GM11168 (cell line): ENCODE measurements at regions not wholly inside any gene's neighbourhood (a gene's known extent, or its start where the extent isn't known, plus 50 kb on each side); places are given as distances from the start of the nearest gene placed in this dataset.

Experiments used
- in situ Hi-C: fragments of 300-500 bp; cut with MboI; formaldehyde crosslinking; loops from one replicate; pipeline ENCODE4 v1.12.0; 2022; ENCODE audit warnings: low sequenced_read_pairs; ENCODE audit not compliant: unreplicated experiment

DNA sequence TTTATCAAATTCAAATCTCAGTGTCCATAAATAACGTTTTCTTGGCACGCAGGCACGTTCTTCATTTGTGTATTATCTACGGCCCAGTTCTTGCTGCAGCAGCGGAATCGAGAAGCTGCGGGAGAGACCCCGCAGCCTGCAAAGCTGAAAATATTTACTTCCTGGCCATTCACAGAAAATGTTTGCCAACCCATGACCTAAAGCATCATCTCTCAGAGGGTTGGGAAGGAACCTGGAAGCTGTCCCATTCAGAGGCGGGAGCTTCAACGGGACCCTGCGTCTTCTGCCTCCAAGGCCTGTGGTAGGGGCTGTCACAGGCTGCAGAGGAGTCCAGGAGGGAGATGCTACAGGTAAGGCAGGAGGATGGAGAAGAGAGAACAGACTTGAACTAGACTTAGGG is 319.2 kb downstream of the MN1 start:
- in situ Hi-C loops = no loop called here

DNA sequence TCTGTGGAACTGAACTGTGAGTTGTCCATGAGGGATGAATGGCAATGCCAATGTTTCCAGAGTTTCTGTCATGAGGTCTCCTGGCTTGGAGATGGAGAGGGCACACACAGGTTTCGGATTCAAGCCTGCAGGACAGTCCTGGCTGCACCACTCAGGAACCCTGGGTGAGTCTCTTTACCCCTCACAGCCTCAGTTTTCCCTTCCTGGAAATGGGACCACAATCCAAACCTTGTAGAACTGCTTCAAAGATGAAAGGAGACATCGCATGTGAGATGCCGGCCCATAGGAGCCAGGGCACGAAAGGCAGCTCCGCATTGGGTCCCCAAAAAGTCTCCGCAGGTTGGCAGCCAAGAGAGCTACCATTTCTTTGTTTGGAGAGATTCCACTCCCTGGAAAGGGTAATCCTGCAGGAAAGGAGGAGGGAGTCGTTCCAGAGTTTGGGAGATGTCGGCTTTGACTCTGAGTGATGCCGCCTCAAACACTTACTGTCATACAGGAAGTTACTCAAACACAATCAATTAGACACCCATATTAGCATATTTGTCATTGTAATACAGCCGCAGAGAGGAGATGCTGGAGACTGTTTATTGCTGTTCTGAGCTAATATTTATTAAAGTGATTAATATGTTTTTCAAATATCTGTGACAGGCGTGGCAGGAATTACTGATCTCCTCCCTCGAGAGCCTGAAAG is 318.3 kb downstream of the MN1 start:
- in situ Hi-C loops = no loop called here

DNA sequence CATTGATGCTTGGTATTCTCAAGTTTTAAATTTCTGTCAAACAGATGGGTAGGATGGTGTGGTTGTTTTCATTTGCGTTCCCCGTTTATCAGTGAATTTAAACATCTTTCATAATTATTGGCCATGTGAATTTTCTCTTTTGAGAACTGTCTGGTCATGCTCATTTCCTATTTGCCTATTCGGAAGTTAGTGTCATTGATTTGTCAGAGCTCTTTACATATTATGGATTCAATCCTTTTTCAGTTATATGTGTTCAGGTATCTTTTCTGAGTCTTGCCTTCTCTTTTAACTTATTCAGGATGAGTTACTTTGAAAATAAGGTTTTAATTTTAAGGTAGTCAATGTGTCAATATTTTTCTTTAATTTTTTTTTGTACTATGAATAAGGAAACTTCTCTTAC is 315.7 kb downstream of the MN1 start:
- in situ Hi-C loops = no loop called here

DNA sequence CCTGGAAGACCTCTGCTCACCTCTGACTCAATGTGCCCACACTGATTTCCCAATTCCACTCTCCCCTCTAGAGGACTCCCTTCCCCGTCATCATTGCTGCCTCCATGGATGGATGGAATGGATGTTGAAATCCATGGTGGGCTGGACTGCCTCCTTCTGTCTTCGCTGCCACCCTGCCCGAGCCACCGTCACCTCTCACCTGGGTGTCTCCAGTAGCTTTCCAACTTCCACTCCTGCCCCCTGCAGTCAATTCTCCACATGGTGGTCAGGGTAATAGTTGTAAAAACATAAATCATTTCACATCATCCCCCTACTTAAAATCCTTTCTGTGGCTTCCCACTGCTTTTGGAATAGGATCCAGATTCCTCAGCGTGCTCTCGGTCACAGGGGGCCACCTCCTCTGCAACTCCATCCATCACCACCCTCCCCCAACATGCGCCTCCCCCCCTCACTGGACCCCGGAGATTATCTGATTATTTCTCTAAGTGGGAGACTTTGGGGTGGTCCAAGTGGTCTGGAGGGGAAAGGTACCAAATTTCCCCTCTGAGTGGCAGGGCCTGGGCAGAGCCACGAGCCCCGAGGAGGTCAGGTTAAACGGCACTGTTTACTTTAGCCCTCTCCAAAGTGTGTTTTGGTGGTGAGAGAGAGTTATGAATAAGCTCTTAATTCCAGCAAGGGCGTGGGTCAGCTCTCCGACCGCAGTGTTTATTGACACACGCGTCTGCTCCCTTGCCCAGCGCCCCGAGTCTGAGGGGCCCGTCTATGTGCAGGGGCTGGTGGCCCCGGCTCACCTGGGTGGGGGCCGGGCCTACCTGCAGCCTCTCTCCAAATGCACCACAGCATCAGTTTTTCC is 313.7 kb downstream of the MN1 start:
- in situ Hi-C loops = no loop called here

DNA sequence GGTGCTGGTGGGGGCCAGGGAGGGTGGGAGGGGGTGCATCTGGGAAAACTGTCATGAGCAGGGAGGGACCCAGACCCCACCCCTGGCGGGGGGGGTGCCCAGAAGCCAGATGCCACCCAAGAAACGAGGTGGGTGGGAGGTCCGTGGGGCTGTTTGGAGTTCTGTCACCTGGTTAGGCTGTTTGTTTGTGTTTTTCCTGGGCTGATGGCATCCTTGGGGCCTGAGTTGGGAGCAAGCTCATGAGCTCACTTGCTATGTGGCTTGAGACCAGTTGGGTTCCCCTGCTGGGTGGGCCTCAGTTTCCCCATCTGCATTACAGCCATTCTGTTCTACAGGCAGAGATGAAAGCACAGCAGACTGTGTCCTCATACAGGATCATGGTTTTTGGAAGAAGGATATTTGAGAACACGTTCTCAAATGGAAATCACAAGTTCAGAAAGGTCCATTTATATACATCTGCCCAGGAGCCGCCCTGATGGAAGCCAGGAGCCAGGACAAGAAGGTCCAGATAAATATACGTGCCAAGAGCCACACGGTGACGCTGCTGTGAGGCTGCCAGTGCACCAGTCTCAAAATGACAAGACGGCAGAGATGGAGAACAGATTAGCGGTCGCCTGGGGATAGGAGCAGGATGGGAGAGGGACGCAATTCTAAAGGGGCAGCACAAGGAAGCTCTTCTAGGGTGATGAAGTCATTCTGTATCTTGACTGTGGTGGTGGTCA is 312.9 kb downstream of the MN1 start:
- in situ Hi-C loops = no loop called here

- in situ Hi-C loops = no loop called here
Observed at GRCh38 chr22:27489178-27489675, 312.3 kb downstream of the MN1 start.

DNA sequence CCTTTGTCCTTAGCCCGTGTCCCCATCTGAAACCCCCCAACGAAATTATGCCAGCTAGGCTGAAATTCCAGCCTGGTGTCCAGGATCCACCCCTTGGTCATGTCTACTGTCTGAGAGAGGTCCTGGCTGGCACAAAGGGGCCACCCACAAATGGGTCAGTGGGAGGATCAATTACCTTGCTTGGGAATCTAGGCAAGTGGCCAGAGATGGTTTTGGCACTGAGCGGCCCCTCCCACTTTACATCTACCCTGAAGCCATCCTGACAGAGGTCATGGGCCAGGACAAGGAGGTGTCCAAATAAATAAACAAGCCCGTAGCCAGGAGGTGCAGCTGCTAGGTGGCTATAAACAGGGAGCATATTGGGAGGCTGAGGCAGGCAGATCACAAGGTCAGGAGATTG is 311.5 kb downstream of the MN1 start:
- in situ Hi-C loops = no loop called here

DNA sequence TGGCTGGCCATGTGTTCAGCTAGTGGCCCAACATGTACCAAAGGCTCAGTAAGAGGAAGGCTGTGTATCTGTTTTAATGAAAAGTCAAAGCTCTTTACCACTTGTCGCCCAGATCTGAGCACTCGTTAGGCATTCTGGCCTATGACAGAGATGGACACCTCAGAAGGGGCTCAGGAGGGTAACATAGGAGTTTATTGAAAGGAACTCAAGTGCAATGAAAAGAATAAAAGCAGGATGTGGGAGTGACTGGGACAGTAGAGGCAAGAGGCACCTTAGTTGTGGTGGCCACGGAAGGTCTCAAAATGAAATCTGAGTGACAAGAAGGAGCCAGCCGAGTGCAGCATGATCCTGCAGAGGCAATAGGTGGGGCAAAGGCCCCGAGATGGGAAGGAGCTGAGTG is 309.7 kb downstream of the MN1 start:
- in situ Hi-C loops = no loop called here

DNA sequence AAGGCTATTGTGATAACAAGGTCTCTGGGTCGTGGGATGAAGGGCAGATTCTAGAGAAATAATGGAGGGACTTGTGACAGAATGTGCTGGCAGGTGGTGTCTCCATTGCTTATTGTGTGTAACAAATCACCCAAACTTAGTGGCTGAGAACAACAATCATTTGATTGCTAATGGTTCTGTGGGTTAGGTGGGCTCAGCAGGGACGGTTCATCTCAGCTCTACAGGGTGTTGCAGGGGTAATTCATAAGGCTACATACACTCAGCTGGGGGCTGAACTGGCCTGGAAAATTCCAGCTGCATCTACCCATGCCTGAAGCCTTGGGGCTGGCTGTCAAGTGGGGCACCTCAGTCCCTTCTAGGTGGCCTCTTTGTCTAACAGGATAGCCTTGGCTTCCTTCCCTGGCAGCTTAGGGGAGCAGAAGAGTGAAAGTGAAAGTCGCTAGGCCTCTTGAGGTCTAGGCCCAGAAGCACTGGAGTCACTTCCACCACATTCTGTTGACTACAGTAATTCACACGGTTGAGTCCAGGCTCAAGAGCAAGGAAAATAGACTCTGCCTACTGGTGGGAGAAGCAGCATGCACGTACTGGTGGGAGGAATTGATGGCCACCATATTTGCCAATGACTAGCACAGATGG is 308.9 kb downstream of the MN1 start:
- in situ Hi-C loops = no loop called here

- in situ Hi-C loops = no loop called here
Observed at GRCh38 chr22:27493796-27494195, 307.8 kb downstream of the MN1 start.

DNA sequence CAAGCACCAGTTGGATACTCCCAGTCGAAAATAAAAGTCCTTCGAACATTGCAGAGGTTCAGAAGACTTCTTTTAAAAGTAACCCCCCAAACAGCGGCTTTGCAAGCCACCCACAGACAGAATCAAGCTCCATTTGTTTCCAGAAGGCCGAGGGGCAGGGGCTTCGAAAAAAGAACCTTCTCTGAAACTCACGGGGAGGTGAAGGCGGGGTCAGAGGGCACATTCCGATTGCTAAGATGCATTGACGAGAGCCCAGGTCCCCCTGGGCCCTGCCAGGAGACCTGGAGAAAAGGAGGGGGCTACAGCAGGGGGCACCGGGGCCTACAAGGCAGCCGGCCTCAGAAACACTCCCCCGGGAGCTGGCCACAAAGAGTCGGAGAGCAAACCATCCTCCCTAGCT is 306.8 kb downstream of the MN1 start:
- in situ Hi-C loops = no loop called here

GRCh38 chr22:27495325-27495724 is 306.2 kb downstream of the MN1 start:
- in situ Hi-C loops = no loop called here

DNA sequence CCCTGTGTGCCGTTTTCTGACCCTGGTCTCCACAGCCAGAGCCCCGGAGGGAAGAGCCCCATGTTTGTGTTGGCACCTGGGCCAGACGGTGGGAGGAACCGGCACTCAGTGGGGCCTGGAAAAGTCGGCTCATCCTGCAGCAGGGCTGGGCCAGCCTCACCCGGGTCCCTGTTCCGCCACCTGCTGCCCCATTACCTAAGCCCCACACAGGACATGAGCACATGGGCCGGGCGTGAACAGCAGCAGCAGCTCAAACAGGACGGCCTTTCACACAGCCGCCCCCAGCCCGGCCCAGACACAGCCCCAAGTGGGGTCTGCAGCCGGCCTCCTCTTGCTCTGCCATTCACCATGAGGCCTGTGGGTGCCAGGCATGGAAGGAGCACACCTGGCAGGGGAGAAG is 302.4 kb downstream of the MN1 start:
- in situ Hi-C loops = no loop called here

- in situ Hi-C loops = no loop called here
Observed at GRCh38 chr22:27501191-27501936, 300.2 kb downstream of the MN1 start.

- in situ Hi-C loops = no loop called here
Observed at GRCh38 chr22:27502327-27502726, 299.2 kb downstream of the MN1 start.

GRCh38 chr22:27504360-27505253 is 296.9 kb downstream of the MN1 start:
- in situ Hi-C loops = no loop called here

DNA sequence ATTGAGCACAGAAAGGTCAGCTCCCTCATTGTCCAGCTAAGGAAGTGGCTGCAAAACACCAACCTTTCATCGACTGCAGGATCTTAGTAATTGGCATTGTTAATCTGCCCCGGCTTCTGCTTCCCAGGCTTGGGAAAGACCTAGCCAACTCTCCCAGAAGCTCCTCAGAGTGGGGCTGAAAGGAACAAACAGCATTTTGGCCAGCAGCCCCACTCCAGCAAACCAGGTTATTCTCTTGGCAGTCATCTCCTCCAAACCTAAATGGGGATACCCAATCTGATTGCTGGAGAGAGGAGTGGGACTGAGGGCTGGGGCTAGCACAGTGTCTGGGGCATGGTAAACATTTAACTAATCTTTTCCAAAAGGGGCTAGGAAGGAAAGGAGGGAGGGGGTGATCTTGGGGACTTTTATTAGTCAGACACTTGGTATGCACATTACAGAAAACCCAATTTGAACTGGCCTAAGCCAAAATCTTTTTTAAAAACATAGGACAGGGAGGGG is 294.4 kb downstream of the MN1 start:
- in situ Hi-C loops = no loop called here

GRCh38 chr22:27507935-27508526 is 293.5 kb downstream of the MN1 start:
- in situ Hi-C loops = no loop called here
